ENCODE measurements at regions not wholly inside any gene's neighbourhood (a gene's known extent, or its start where the extent isn't known, plus 50 kb on each side); places are given as distances from the start of the nearest gene placed in this dataset.
A peak's percentile ranks its signal among the peaks of the same experiment; 100 is the strongest.

DNA sequence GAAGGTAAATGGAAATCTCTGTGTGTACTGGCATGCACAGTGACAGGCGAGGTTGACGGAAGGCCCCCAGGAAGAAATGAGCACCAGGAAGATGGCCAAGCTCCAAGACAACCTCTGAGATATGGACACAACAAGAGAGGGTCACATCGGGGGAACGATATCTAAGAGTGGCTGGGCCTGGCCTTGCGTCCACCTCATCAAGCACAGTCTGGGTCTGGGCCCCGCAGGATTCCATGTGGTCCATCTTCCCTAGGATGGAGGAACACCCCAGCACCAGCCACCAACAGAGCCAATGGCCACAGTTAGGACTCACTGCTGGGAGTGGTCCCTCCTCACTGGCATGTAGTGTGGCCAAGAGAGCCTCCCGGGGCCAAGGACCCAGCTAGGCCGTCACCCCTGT is 272.6 kb upstream of the AGTR2 start:
- TF ChIP-seq, protein P1, sequence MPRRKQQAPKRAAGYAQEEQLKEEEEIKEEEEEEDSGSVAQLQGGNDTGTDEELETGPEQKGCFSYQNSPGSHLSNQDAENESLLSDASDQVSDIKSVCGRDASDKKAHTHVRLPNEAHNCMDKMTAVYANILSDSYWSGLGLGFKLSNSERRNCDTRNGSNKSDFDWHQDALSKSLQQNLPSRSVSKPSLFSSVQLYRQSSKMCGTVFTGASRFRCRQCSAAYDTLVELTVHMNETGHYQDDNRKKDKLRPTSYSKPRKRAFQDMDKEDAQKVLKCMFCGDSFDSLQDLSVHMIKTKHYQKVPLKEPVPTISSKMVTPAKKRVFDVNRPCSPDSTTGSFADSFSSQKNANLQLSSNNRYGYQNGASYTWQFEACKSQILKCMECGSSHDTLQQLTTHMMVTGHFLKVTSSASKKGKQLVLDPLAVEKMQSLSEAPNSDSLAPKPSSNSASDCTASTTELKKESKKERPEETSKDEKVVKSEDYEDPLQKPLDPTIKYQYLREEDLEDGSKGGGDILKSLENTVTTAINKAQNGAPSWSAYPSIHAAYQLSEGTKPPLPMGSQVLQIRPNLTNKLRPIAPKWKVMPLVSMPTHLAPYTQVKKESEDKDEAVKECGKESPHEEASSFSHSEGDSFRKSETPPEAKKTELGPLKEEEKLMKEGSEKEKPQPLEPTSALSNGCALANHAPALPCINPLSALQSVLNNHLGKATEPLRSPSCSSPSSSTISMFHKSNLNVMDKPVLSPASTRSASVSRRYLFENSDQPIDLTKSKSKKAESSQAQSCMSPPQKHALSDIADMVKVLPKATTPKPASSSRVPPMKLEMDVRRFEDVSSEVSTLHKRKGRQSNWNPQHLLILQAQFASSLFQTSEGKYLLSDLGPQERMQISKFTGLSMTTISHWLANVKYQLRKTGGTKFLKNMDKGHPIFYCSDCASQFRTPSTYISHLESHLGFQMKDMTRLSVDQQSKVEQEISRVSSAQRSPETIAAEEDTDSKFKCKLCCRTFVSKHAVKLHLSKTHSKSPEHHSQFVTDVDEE (CRISPR knock-in tag; IDR thresholded peaks at IDR 0.05): no peak
- TF ChIP-seq ZC3H10 (CRISPR knock-in tag; IDR thresholded peaks at IDR 0.05) (no peak), PPARA (CRISPR knock-in tag; IDR thresholded peaks at IDR 0.05; ENCODE audit: borderline replicate concordance) (no peak), TCF4 (CRISPR knock-in tag; IDR thresholded peaks at IDR 0.05; ENCODE audit: borderline replicate concordance) (no peak), GLIS3 (CRISPR knock-in tag; IDR thresholded peaks at IDR 0.05) (no peak), ARNTL (CRISPR knock-in tag; IDR thresholded peaks at IDR 0.05; ENCODE audit: borderline replicate concordance, low read depth) (no peak), ZFP30 (CRISPR knock-in tag; IDR thresholded peaks at IDR 0.05) (no peak), TOX (CRISPR knock-in tag; IDR thresholded peaks at IDR 0.05; ENCODE audit: borderline replicate concordance) (no peak), ZFP3 (CRISPR knock-in tag; IDR thresholded peaks at IDR 0.05) (no peak), ESRRG (CRISPR knock-in tag; IDR thresholded peaks at IDR 0.05) (no peak), SNAI2 (CRISPR knock-in tag; IDR thresholded peaks at IDR 0.05) (no peak), RARB (CRISPR knock-in tag; IDR thresholded peaks at IDR 0.05) (no peak), ZNF8 (CRISPR knock-in tag; IDR thresholded peaks at IDR 0.05) (no peak), BACH2 (CRISPR knock-in tag; IDR thresholded peaks at IDR 0.05; ENCODE audit: borderline replicate concordance) (no peak), ISL1 (CRISPR knock-in tag; IDR thresholded peaks at IDR 0.05) (no peak), ZNF565 (CRISPR knock-in tag; conservative IDR thresholded peaks at IDR 0.05; ENCODE audit: low read depth) (no peak)
- TF ChIP-seq, protein P2, sequence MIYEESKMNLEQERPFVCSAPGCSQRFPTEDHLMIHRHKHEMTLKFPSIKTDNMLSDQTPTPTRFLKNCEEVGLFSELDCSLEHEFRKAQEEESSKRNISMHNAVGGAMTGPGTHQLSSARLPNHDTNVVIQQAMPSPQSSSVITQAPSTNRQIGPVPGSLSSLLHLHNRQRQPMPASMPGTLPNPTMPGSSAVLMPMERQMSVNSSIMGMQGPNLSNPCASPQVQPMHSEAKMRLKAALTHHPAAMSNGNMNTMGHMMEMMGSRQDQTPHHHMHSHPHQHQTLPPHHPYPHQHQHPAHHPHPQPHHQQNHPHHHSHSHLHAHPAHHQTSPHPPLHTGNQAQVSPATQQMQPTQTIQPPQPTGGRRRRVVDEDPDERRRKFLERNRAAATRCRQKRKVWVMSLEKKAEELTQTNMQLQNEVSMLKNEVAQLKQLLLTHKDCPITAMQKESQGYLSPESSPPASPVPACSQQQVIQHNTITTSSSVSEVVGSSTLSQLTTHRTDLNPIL (CRISPR knock-in tag; IDR thresholded peaks at IDR 0.05; ENCODE audit: low read depth): no peak
- TF ChIP-seq, protein P3, sequence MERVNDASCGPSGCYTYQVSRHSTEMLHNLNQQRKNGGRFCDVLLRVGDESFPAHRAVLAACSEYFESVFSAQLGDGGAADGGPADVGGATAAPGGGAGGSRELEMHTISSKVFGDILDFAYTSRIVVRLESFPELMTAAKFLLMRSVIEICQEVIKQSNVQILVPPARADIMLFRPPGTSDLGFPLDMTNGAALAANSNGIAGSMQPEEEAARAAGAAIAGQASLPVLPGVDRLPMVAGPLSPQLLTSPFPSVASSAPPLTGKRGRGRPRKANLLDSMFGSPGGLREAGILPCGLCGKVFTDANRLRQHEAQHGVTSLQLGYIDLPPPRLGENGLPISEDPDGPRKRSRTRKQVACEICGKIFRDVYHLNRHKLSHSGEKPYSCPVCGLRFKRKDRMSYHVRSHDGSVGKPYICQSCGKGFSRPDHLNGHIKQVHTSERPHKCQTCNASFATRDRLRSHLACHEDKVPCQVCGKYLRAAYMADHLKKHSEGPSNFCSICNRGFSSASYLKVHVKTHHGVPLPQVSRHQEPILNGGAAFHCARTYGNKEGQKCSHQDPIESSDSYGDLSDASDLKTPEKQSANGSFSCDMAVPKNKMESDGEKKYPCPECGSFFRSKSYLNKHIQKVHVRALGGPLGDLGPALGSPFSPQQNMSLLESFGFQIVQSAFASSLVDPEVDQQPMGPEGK (CRISPR knock-in tag; IDR thresholded peaks at IDR 0.05; ENCODE audit: borderline replicate concordance): no peak
- TF ChIP-seq, protein P4, sequence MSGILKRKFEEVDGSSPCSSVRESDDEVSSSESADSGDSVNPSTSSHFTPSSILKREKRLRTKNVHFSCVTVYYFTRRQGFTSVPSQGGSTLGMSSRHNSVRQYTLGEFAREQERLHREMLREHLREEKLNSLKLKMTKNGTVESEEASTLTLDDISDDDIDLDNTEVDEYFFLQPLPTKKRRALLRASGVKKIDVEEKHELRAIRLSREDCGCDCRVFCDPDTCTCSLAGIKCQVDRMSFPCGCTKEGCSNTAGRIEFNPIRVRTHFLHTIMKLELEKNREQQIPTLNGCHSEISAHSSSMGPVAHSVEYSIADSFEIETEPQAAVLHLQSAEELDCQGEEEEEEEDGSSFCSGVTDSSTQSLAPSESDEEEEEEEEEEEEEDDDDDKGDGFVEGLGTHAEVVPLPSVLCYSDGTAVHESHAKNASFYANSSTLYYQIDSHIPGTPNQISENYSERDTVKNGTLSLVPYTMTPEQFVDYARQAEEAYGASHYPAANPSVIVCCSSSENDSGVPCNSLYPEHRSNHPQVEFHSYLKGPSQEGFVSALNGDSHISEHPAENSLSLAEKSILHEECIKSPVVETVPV (CRISPR knock-in tag; IDR thresholded peaks at IDR 0.05): no peak
- no peak for ATAC-seq

DNA sequence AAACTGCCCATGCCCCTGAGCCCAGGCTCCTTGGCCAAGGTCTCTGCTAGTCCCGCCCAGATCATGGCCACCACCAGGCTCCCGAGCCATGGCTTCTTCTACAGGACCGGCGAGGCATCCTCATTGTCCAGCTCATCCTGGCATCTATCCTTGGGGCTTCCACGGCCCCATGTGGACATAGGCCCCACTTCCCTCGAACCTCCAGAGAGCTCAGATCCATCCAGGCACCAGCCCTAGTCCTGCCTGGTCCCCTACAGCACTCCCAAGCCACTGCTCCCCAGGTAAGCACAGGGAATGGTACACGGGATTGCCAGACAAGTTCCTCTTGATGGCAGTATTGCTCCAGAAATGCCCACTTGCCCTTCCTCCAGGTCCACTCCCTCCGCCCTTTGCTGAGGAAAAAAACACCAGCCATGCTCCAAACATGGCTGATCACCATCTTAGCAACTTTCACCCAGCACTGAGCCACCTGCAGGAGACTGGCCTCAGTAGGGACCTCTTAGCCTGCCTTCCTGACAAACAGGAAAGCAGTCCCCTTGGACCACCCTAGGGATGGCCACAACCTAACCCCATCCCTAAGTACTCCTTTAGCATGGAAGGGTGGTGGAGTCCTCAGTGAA is 272.1 kb upstream of the AGTR2 start:
- TF ChIP-seq RARB (CRISPR knock-in tag; IDR thresholded peaks at IDR 0.05) (no peak), ESRRG (CRISPR knock-in tag; IDR thresholded peaks at IDR 0.05) (no peak), ZNF565 (CRISPR knock-in tag; conservative IDR thresholded peaks at IDR 0.05; ENCODE audit: low read depth) (no peak), ZFP30 (CRISPR knock-in tag; IDR thresholded peaks at IDR 0.05) (no peak), ZNF70 (CRISPR knock-in tag; IDR thresholded peaks at IDR 0.05) (no peak)
- TF ChIP-seq, protein P2 (CRISPR knock-in tag; IDR thresholded peaks at IDR 0.05; ENCODE audit: low read depth): no peak
- TF ChIP-seq, protein P5, sequence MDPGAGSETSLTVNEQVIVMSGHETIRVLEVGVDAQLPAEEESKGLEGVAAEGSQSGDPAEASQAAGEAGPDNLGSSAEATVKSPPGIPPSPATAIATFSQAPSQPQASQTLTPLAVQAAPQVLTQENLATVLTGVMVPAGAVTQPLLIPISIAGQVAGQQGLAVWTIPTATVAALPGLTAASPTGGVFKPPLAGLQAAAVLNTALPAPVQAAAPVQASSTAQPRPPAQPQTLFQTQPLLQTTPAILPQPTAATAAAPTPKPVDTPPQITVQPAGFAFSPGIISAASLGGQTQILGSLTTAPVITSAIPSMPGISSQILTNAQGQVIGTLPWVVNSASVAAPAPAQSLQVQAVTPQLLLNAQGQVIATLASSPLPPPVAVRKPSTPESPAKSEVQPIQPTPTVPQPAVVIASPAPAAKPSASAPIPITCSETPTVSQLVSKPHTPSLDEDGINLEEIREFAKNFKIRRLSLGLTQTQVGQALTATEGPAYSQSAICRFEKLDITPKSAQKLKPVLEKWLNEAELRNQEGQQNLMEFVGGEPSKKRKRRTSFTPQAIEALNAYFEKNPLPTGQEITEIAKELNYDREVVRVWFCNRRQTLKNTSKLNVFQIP (CRISPR knock-in tag; IDR thresholded peaks at IDR 0.05; ENCODE audit: borderline replicate concordance, low read depth): no peak
- peak; percentile 57 for ATAC-seq
